ENCODE measurements at regions not wholly inside any gene's neighbourhood (a gene's known extent, or its start where the extent isn't known, plus 50 kb on each side); places are given as distances from the start of the nearest gene placed in this dataset.

- Histone ChIP-seq H3K4me1 (ENCODE audit: low read depth, poor library complexity, severe bottlenecking) (no peaks in the 10 kb centered on the region), H3K27ac (no peak overlapping the region), H3K9ac (no peak overlapping the region), H2AFZ (ENCODE audit: low read depth) (no peak overlapping the region), H3K27me3 (ENCODE audit: insufficient read depth, low read depth) (no peaks in the 10 kb centered on the region), H3K4me3 (IDR thresholded peaks at IDR 0.05; ENCODE audit: insufficient read depth, low read depth, low read length) (no peak overlapping the region), H4K20me1 (ENCODE audit: insufficient read depth) (no peaks in the 10 kb centered on the region), H3K36me3 (ENCODE audit: insufficient read depth) (no peaks in the 10 kb centered on the region), H3K79me2 (ENCODE audit: insufficient read depth, low read depth) (no peaks in the 10 kb centered on the region), H3K4me2 (no peak overlapping the region)
- no peak for TF ChIP-seq CTCF (conservative IDR thresholded peaks at IDR 0.05; ENCODE audit: low read depth, low read length)
Measured at GRCh38 chr15:66836231-66837030, 134.4 kb downstream of the SMAD6 start.

- H3K4me2 ChIP-seq: no peak overlapping the region
- no peak overlapping the region for H3K4me3 ChIP-seq (IDR thresholded peaks at IDR 0.05; ENCODE audit: insufficient read depth, low read depth, low read length)
- no peaks in the 10 kb centered on the region for H4K20me1 ChIP-seq (ENCODE audit: insufficient read depth)
- no peaks in the 10 kb centered on the region for H3K36me3 ChIP-seq (ENCODE audit: insufficient read depth)
- no peaks in the 10 kb centered on the region for H3K4me1 ChIP-seq (ENCODE audit: low read depth, poor library complexity, severe bottlenecking)
- H3K79me2 ChIP-seq (ENCODE audit: insufficient read depth, low read depth): no peaks in the 10 kb centered on the region
- H3K27me3 ChIP-seq (ENCODE audit: insufficient read depth, low read depth): peaks cover 6% of the 10 kb centered on the region; the same call in 1 of the 2 replicates
- no peak for TF ChIP-seq CTCF (conservative IDR thresholded peaks at IDR 0.05; ENCODE audit: low read depth, low read length)
- H2AFZ ChIP-seq (ENCODE audit: low read depth): no peak overlapping the region
- no peak overlapping the region for H3K9ac ChIP-seq
- H3K27ac ChIP-seq: no peak overlapping the region
Measured at GRCh38 chr15:66838202-66838601, 136.2 kb downstream of the SMAD6 start.

GRCh38 chr15:66838671-66839239 lies 136.7 kb downstream of the SMAD6 start:
- Histone ChIP-seq H3K79me2 (ENCODE audit: insufficient read depth, low read depth) (no peaks in the 10 kb centered on the region), H3K27me3 (ENCODE audit: insufficient read depth, low read depth) (peaks cover 6% of the 10 kb centered on the region; the same call in 1 of the 2 replicates), H4K20me1 (ENCODE audit: insufficient read depth) (no peaks in the 10 kb centered on the region), H3K4me3 (IDR thresholded peaks at IDR 0.05; ENCODE audit: insufficient read depth, low read depth, low read length) (no peak overlapping the region), H3K9ac (no peak overlapping the region), H3K27ac (no peak overlapping the region), H3K36me3 (ENCODE audit: insufficient read depth) (no peaks in the 10 kb centered on the region), H3K4me1 (ENCODE audit: low read depth, poor library complexity, severe bottlenecking) (no peaks in the 10 kb centered on the region), H2AFZ (ENCODE audit: low read depth) (no peak overlapping the region), H3K4me2 (no peak overlapping the region)
- TF ChIP-seq CTCF (conservative IDR thresholded peaks at IDR 0.05; ENCODE audit: low read depth, low read length): peak; percentile 40

GRCh38 chr15:66839506-66840112 lies 137.6 kb downstream of the SMAD6 start:
- no peaks in the 10 kb centered on the region for H4K20me1 ChIP-seq (ENCODE audit: insufficient read depth)
- TF ChIP-seq CTCF (conservative IDR thresholded peaks at IDR 0.05; ENCODE audit: low read depth, low read length): no peak
- no peaks in the 10 kb centered on the region for H3K4me1 ChIP-seq (ENCODE audit: low read depth, poor library complexity, severe bottlenecking)
- no peak overlapping the region for H3K9ac ChIP-seq
- H3K4me3 ChIP-seq (IDR thresholded peaks at IDR 0.05; ENCODE audit: insufficient read depth, low read depth, low read length): no peak overlapping the region
- no peak overlapping the region for H2AFZ ChIP-seq (ENCODE audit: low read depth)
- no peaks in the 10 kb centered on the region for H3K79me2 ChIP-seq (ENCODE audit: insufficient read depth, low read depth)
- no peak overlapping the region for H3K4me2 ChIP-seq
- H3K36me3 ChIP-seq (ENCODE audit: insufficient read depth): no peaks in the 10 kb centered on the region
- peaks cover 6% of the 10 kb centered on the region; the same call in 1 of the 2 replicates for H3K27me3 ChIP-seq (ENCODE audit: insufficient read depth, low read depth)
- H3K27ac ChIP-seq: no peak overlapping the region
